SHP77 treated with DMSO at 0.1 percent for 48 hours (cell line): ENCODE measurements at regions not wholly inside any gene's neighbourhood (a gene's known extent, or its start where the extent isn't known, plus 50 kb on each side); places are given as distances from the start of the nearest gene placed in this dataset.

Source experiments
- DNase-seq: peaks from one replicate; lab custom pipeline; 2025; lab: John Stamatoyannopoulos, UW

- DNase-seq = no peak
These were observed 51.4 kb upstream of the MSX1 start for GRCh38 chr4:4808086-4808485.

GRCh38 chr4:4805887-4806286 lies 53.6 kb upstream of the MSX1 start:
- no peak for DNase-seq

- no peak for DNase-seq
These were observed 55.6 kb upstream of the MSX1 start for GRCh38 chr4:4803912-4804296.

- no peak for DNase-seq
These were observed 56.1 kb upstream of the MSX1 start for GRCh38 chr4:4803216-4803911.

GRCh38 chr4:4800646-4801408 lies 58.6 kb upstream of the MSX1 start:
- DNase-seq = no peak

- no peak for DNase-seq
These were observed 65.0 kb upstream of the MSX1 start for GRCh38 chr4:4794421-4794820.

GRCh38 chr4:4792466-4792865 lies 67.0 kb upstream of the MSX1 start:
- DNase-seq = no peak

- DNase-seq = no peak
These were observed 68.0 kb upstream of the MSX1 start for GRCh38 chr4:4791299-4792111.

GRCh38 chr4:4789462-4789861 lies 70.0 kb upstream of the MSX1 start:
- DNase-seq = no peak

- no peak for DNase-seq
These were observed 70.9 kb upstream of the MSX1 start for GRCh38 chr4:4788573-4788972.

GRCh38 chr4:4787421-4787820 lies 72.0 kb upstream of the MSX1 start:
- no peak for DNase-seq

GRCh38 chr4:4784379-4784778 lies 75.1 kb upstream of the MSX1 start:
- DNase-seq = no peak

- no peak for DNase-seq
These were observed 75.6 kb upstream of the MSX1 start for GRCh38 chr4:4783847-4784246.

- no peak for DNase-seq
These were observed 76.5 kb upstream of the MSX1 start for GRCh38 chr4:4782969-4783368.

GRCh38 chr4:4781936-4782707 lies 77.3 kb upstream of the MSX1 start:
- no peak for DNase-seq

- DNase-seq = no peak
These were observed 78.7 kb upstream of the MSX1 start for GRCh38 chr4:4780729-4781244.

GRCh38 chr4:4779486-4779885 lies 80.0 kb upstream of the MSX1 start:
- no peak for DNase-seq

- DNase-seq = no peak
These were observed 80.4 kb upstream of the MSX1 start for GRCh38 chr4:4779054-4779453.

GRCh38 chr4:4778554-4778953 lies 80.9 kb upstream of the MSX1 start:
- no peak for DNase-seq

- no peak for DNase-seq
These were observed 82.5 kb upstream of the MSX1 start for GRCh38 chr4:4776934-4777333.

- DNase-seq = no peak
These were observed 83.1 kb upstream of the MSX1 start for GRCh38 chr4:4776335-4776734.

GRCh38 chr4:4775493-4776004 lies 83.9 kb upstream of the MSX1 start:
- no peak for DNase-seq
